Activated gamma-delta T cell (primary cell): ENCODE measurements at regions not wholly inside any gene's neighbourhood (a gene's known extent, or its start where the extent isn't known, plus 50 kb on each side); places are given as distances from the start of the nearest gene placed in this dataset.

Source experiments
- DNase-seq: peaks from one replicate; lab custom pipeline; 2025; lab: John Stamatoyannopoulos, UW

- no peak for DNase-seq
Measured at GRCh38 chr10:5310914-5311313, 53.9 kb upstream of the UCN3 start.

- no peak for DNase-seq
Measured at GRCh38 chr10:5311617-5312016, 53.1 kb upstream of the UCN3 start.

GRCh38 chr10:5314840-5315239 is 49.9 kb upstream of the UCN3 start:
- DNase-seq, result no peak
